ENCODE measurements at regions not wholly inside any gene's neighbourhood (a gene's known extent, or its start where the extent isn't known, plus 50 kb on each side); places are given as distances from the start of the nearest gene placed in this dataset.

DNA sequence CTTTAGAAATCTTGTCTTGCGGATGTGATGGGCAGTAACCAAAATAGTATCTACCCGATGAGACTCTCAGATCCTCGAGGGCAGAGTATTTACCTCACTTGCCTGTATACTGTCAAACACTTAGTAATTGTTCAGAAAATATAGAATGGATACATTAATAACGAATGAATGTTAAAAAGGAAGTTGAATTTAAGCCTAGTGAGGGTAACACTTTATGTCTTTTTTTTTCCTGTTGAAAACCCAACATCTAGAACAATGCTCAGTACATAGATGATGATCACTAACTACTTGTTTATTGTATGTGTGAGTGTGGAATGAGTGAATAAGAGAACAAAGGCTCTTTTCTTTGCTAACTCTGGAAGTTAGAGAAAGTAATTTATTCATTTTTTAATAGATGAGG lies 195.7 kb downstream of the MIAT start:
- no peaks in the 10 kb centered on the region for H3K27me3 Mint-ChIP-seq

DNA sequence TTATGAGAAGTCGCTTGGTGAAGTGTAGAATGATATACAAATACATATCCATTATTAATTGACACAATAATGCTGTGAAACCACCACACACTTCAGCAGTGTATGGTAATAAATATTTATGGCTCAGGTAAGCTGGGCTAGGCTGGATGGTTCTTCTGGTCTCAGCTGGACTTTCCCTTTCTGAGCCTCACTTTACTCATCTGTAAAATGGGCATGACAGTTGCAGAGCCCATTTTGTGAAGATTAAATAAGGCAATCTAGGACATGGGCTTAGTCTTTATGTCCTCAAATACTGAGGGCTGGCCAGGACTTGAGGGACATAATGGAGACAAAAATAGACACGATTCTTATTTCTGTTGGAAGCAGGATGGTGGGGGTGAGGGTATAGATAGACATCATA lies 196.1 kb downstream of the MIAT start:
- Histone ChIP-seq H3K36me3 (replicated peaks in 1 of 2; ENCODE audit: control extremely low read depth in 1 of 2, control insufficient read depth in 1 of 2, extremely low read depth in 1 of 2, insufficient read depth in 2 of 2, low read length in 1 of 2) (no peaks in the 10 kb centered on the region), H3K79me2 (ENCODE audit: control insufficient read depth, insufficient read depth, low read length) (no peaks in the 10 kb centered on the region), H3K4me3 (ENCODE audit: control extremely low read depth in 1 of 5, extremely low read depth in 1 of 5, insufficient read depth in 1 of 5, low read depth in 2 of 5, low read length in 4 of 5) (no peak overlapping the region), H3K27me3 (replicated peaks in 1 of 4; ENCODE audit: control extremely low read depth in 1 of 4, control insufficient read depth in 3 of 4, insufficient read depth in 4 of 4, low read length in 3 of 4) (no peaks in the 10 kb centered on the region), H3K27ac (ENCODE audit: low read length in 2 of 2) (no peak overlapping the region), H3K9ac (ENCODE audit: low read length) (no peak overlapping the region), H3K9me3 (ENCODE audit: control extremely low read depth in 1 of 3, control insufficient read depth in 2 of 3, insufficient read depth in 1 of 3, low read length in 2 of 3) (no peaks in the 10 kb centered on the region), H3K4me2 (replicated peaks; ENCODE audit: low read depth, low read length, poor library complexity, severe bottlenecking) (no peak overlapping the region), H2AFZ (ENCODE audit: insufficient read depth, low read depth, low read length, poor library complexity, severe bottlenecking) (no peak overlapping the region), H4K20me1 (ENCODE audit: control insufficient read depth, insufficient read depth, low read length, poor library complexity, severe bottlenecking) (no peaks in the 10 kb centered on the region), H3K4me1 (ENCODE audit: control insufficient read depth in 2 of 2, insufficient read depth in 2 of 2, low read length in 2 of 2) (no peaks in the 10 kb centered on the region)
- Mint-ChIP-seq H3K4me3 (no peak overlapping the region), H3K27me3 (no peaks in the 10 kb centered on the region), H3K4me1 (no peaks in the 10 kb centered on the region), H3K27ac (no peak overlapping the region), H3K9me3 (ENCODE audit: insufficient read depth) (no peaks in the 10 kb centered on the region)
- CTCF ChIA-PET: no interaction called here
- intact Hi-C loops (cut with micrococcal nuclease): no loop called here
- 100% methylated on average over 1 of the region's 2 CpGs for WGBS (ENCODE audit: insufficient coverage)
- ATAC-seq (ENCODE audit: low read depth) (no peak), DNase-seq (no peak)
- POLR2A ChIA-PET: no interaction called here
- TF ChIP-seq, protein P1, sequence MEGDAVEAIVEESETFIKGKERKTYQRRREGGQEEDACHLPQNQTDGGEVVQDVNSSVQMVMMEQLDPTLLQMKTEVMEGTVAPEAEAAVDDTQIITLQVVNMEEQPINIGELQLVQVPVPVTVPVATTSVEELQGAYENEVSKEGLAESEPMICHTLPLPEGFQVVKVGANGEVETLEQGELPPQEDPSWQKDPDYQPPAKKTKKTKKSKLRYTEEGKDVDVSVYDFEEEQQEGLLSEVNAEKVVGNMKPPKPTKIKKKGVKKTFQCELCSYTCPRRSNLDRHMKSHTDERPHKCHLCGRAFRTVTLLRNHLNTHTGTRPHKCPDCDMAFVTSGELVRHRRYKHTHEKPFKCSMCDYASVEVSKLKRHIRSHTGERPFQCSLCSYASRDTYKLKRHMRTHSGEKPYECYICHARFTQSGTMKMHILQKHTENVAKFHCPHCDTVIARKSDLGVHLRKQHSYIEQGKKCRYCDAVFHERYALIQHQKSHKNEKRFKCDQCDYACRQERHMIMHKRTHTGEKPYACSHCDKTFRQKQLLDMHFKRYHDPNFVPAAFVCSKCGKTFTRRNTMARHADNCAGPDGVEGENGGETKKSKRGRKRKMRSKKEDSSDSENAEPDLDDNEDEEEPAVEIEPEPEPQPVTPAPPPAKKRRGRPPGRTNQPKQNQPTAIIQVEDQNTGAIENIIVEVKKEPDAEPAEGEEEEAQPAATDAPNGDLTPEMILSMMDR (IDR thresholded peaks at IDR 0.05): no peak
- no peak for TF ChIP-seq EZH2 (IDR thresholded peaks at IDR 0.05; ENCODE audit: borderline replicate concordance, insufficient read depth, low read depth, low read length, poor library complexity, severe bottlenecking)

More for the DNA sequence above, 195.7 kb downstream of the MIAT start:
- CTCF ChIA-PET: no interaction called here
- POLR2A ChIA-PET: no interaction called here
- H3K27me3 ChIP-seq (replicated peaks in 1 of 4; ENCODE audit: control extremely low read depth in 1 of 4, control insufficient read depth in 3 of 4, insufficient read depth in 4 of 4, low read length in 3 of 4): no peaks in the 10 kb centered on the region
- DNase-seq: no peak
- H3K4me2 ChIP-seq (replicated peaks; ENCODE audit: low read depth, low read length, poor library complexity, severe bottlenecking): no peak overlapping the region
- H3K4me1 ChIP-seq (ENCODE audit: control insufficient read depth in 2 of 2, insufficient read depth in 2 of 2, low read length in 2 of 2): no peaks in the 10 kb centered on the region
- Mint-ChIP-seq H3K4me3 (no peak overlapping the region), H3K27ac (no peak overlapping the region), H3K9me3 (ENCODE audit: insufficient read depth) (no peaks in the 10 kb centered on the region), H3K4me1 (no peaks in the 10 kb centered on the region)
- H3K79me2 ChIP-seq (ENCODE audit: control insufficient read depth, insufficient read depth, low read length): no peaks in the 10 kb centered on the region
- no peaks in the 10 kb centered on the region for H4K20me1 ChIP-seq (ENCODE audit: control insufficient read depth, insufficient read depth, low read length, poor library complexity, severe bottlenecking)
- intact Hi-C loops (cut with micrococcal nuclease): no loop called here
- H2AFZ ChIP-seq (ENCODE audit: insufficient read depth, low read depth, low read length, poor library complexity, severe bottlenecking): no peak overlapping the region
- TF ChIP-seq, protein P1 (IDR thresholded peaks at IDR 0.05): no peak
- TF ChIP-seq EZH2 (IDR thresholded peaks at IDR 0.05; ENCODE audit: borderline replicate concordance, insufficient read depth, low read depth, low read length, poor library complexity, severe bottlenecking): no peak
- WGBS (ENCODE audit: insufficient coverage): no CpG with 5 or more reads among the region's 4 CpGs
- H3K4me3 ChIP-seq (ENCODE audit: control extremely low read depth in 1 of 5, extremely low read depth in 1 of 5, insufficient read depth in 1 of 5, low read depth in 2 of 5, low read length in 4 of 5): no peak overlapping the region
- no peak overlapping the region for H3K27ac ChIP-seq (ENCODE audit: low read length in 2 of 2)
- no peaks in the 10 kb centered on the region for H3K9me3 ChIP-seq (ENCODE audit: control extremely low read depth in 1 of 3, control insufficient read depth in 2 of 3, insufficient read depth in 1 of 3, low read length in 2 of 3)
- H3K9ac ChIP-seq (ENCODE audit: low read length): no peak overlapping the region
- ATAC-seq (ENCODE audit: low read depth): no peak
- no peaks in the 10 kb centered on the region for H3K36me3 ChIP-seq (replicated peaks in 1 of 2; ENCODE audit: control extremely low read depth in 1 of 2, control insufficient read depth in 1 of 2, extremely low read depth in 1 of 2, insufficient read depth in 2 of 2, low read length in 1 of 2)
